SU-DHL-6 (cell line): ENCODE measurements at regions not wholly inside any gene's neighbourhood (a gene's known extent, or its start where the extent isn't known, plus 50 kb on each side); places are given as distances from the start of the nearest gene placed in this dataset.

Experiments
- H2AFZ ChIP-seq: fragments of 200-600 bp; sonication (generic); 2 replicates; pipeline ENCODE4 v1.6.1; 2014; ENCODE audit warnings: low read depth, mild to moderate bottlenecking, moderate library complexity, mixed read lengths, antibody characterized with exemption, low read length; ENCODE audit not compliant: severe bottlenecking
- H3F3A ChIP-seq: fragments of 200-600 bp; shearing (Covaris generic); 2 replicates; pipeline ENCODE4 v1.6.0; 2016; ENCODE audit warnings: antibody characterized with exemption, mild to moderate bottlenecking; ENCODE audit not compliant: insufficient read depth
- H3K27ac ChIP-seq: fragments of 200-600 bp; sonication (generic); 2 replicates; pipeline ENCODE4 v1.5.1; 2016; ENCODE audit warnings: low read depth, mild to moderate bottlenecking, low read length, moderate library complexity, mixed read lengths
- H3K27me3 ChIP-seq: fragments of 200-600 bp; sonication (generic), shearing (Covaris generic); 2 replicates; pipeline ENCODE4 v1.6.0; 2014; ENCODE audit warnings: mild to moderate bottlenecking, low read length
- H3K36me3 ChIP-seq: fragments of 200-600 bp; sonication (generic); 2 replicates; pipeline ENCODE4 v1.6.1; 2014; ENCODE audit warnings: mild to moderate bottlenecking, low read length, mixed read lengths
- H3K4me2 ChIP-seq: fragments of 300-600, 200-600 bp; shearing (Covaris generic), sonication (generic); 2 replicates; pipeline ENCODE4 v1.6.0; 2014; ENCODE audit warnings: low read length, low read depth, mild to moderate bottlenecking; ENCODE audit not compliant: poor library complexity, severe bottlenecking
- H3K4me3 ChIP-seq: fragments of 200-600 bp; sonication (generic); 2 replicates; pipeline ENCODE4 v1.5.1; 2014; ENCODE audit warnings: antibody characterized with exemption, low read length, mild to moderate bottlenecking, mixed read lengths; ENCODE audit not compliant: insufficient read depth, poor library complexity, severe bottlenecking
- H3K79me2 ChIP-seq: fragments of 200-600 bp; sonication (generic); 2 replicates; pipeline ENCODE4 v1.6.1; 2014; ENCODE audit warnings: mild to moderate bottlenecking, low read length, moderate library complexity; ENCODE audit not compliant: insufficient read depth
- H3K9ac ChIP-seq: fragments of 200-600 bp; sonication (generic); 2 replicates; pipeline ENCODE4 v1.7.0; 2014; ENCODE audit warnings: mild to moderate bottlenecking, low read length
- H3K9me2 ChIP-seq: fragments of 200-600 bp; sonication (generic); replicated peaks from 2 replicates; pipeline ENCODE4 v1.6.1; 2014; ENCODE audit warnings: low read length; ENCODE audit not compliant: insufficient read depth
- H3K9me3 ChIP-seq: fragments of 200-600 bp; sonication (generic); 2 replicates; pipeline ENCODE4 v1.6.1; 2014; ENCODE audit warnings: low read length, mixed read lengths; ENCODE audit not compliant: insufficient read depth
- H4K20me1 ChIP-seq: fragments of 200-600 bp; sonication (generic); 2 replicates; pipeline ENCODE4 v1.6.1; 2014; ENCODE audit warnings: low read depth, mild to moderate bottlenecking, antibody characterized with exemption, low read length, moderate library complexity, mixed read lengths
- CTCF ChIP-seq: fragments of 200-600 bp; sonication (generic); IDR thresholded peaks from one replicate; pipeline ENCODE4 v1.5.1; 2017; ENCODE audit warnings: antibody characterized with exemption, mild to moderate bottlenecking, low read length, moderate library complexity; ENCODE audit not compliant: insufficient read depth, poor library complexity, severe bottlenecking
- EZH2phosphoT487 ChIP-seq: fragments of 200-600 bp; sonication (generic), shearing (Covaris generic); conservative IDR thresholded peaks from 2 replicates; pipeline ENCODE4 v1.6.1; 2018; ENCODE audit warnings: mild to moderate bottlenecking, antibody characterized with exemption, low read length, moderate library complexity, mixed read lengths

DNA sequence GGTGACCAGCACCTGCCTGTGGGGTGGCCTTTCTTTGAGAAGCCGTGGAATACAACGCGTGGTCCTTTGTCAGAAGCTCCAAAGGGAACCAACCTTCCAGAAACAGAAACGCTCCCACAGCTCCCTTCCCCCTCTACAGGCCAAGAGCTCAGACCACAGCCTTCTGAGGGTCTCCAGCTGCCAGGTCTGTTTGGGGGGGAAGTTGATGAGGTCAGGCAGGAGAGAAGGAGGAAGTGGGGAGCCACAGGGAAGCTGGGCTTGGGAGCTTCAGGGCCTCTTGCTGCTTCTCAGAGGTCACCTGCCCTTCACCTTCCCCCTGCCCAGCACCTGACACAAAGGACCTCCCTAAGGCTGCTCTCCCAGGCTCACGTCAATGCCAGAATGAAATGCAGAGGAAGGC, 287.7 kb upstream of the ID2 start:
- no peak overlapping the region for H3K4me3 ChIP-seq
- H3K9me2 ChIP-seq, result no peaks in the 10 kb centered on the region
- H3K9ac ChIP-seq, result no peak overlapping the region
- no peaks in the 10 kb centered on the region for H3F3A ChIP-seq
- no peaks in the 10 kb centered on the region for H3K36me3 ChIP-seq
- H4K20me1 ChIP-seq, result no peaks in the 10 kb centered on the region
- H3K27me3 ChIP-seq, result no peaks in the 10 kb centered on the region
- H2AFZ ChIP-seq, result no peak overlapping the region
- no peaks in the 10 kb centered on the region for H3K9me3 ChIP-seq
- H3K27ac ChIP-seq, result no peak overlapping the region
- TF ChIP-seq CTCF (no peak), EZH2phosphoT487 (no peak)
- no peak overlapping the region for H3K4me2 ChIP-seq
- H3K79me2 ChIP-seq, result no peaks in the 10 kb centered on the region

DNA sequence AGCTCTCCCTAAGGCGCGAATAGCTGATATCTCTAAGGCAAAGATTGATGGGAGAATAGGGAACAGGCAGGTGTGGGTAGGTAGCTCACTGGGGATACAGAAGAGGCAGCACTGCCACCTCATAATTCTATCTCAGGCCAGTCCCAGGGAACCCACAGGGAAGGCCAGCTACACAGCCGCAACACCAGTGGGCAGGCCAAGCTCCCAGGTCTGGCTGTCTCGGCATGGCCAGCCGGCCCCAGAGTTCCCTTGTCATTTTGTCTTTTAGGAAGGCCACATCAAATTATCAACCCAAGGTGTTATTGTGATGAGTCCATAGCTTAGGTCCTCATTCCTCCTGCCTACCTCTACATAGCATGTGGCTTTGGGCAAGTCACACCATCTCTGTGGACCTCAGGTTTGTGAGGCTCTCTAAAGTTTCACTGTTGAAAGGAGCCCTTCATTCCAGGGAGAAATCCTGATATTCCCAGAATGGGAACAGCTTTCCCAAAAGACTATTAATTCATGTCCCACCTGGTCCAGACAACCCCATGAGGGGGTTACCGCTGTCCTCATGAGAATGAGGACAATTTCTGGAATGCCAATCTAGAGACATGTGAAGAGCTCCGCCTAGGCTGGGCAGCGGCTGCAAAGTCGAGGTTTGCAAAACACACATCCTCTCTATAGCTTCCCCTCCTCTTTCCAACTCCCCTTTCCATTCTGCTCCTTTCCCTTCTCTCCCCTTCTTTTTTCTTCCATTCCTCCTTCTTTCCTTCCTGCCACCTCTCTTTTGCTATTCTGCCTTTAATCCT, 287.1 kb upstream of the ID2 start:
- Histone ChIP-seq H3K27me3 (no peaks in the 10 kb centered on the region), H3K4me2 (no peak overlapping the region), H3K9ac (no peak overlapping the region), H3K9me3 (no peaks in the 10 kb centered on the region), H3K36me3 (no peaks in the 10 kb centered on the region), H2AFZ (no peak overlapping the region), H3F3A (no peaks in the 10 kb centered on the region), H4K20me1 (no peaks in the 10 kb centered on the region), H3K4me3 (no peak overlapping the region), H3K9me2 (no peaks in the 10 kb centered on the region), H3K27ac (no peak overlapping the region), H3K79me2 (no peaks in the 10 kb centered on the region)
- TF ChIP-seq CTCF (no peak), EZH2phosphoT487 (no peak)

DNA sequence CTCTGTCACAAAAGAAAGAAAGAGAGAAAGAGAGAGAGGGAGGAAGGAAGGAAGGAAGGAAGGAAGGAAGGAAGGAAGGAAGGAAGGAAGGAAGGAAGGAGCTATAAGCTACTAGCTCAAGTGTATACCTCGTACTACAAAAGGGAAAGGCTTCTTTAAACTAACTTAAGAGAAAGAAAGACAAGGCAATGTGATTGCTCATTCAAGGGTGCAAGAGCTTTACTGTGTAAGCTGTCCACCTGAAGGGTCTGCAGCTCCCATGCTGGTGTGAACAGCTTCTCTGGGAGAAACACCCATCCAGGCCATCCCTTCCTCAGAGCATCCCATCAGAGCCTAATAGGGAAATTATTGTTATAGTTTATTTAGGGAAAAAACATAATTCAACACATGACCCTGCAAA, 286.1 kb upstream of the ID2 start:
- no peaks in the 10 kb centered on the region for H3K79me2 ChIP-seq
- H4K20me1 ChIP-seq, result no peaks in the 10 kb centered on the region
- H3K9me3 ChIP-seq, result no peaks in the 10 kb centered on the region
- H3K9me2 ChIP-seq, result no peaks in the 10 kb centered on the region
- H3K4me3 ChIP-seq, result no peak overlapping the region
- H3K9ac ChIP-seq, result no peak overlapping the region
- TF ChIP-seq EZH2phosphoT487 (no peak), CTCF (no peak)
- H3K36me3 ChIP-seq, result no peaks in the 10 kb centered on the region
- no peaks in the 10 kb centered on the region for H3F3A ChIP-seq
- no peak overlapping the region for H3K4me2 ChIP-seq
- no peak overlapping the region for H3K27ac ChIP-seq
- H2AFZ ChIP-seq, result no peak overlapping the region
- no peaks in the 10 kb centered on the region for H3K27me3 ChIP-seq
